ENCODE measurements at regions not wholly inside any gene's neighbourhood (a gene's known extent, or its start where the extent isn't known, plus 50 kb on each side); places are given as distances from the start of the nearest gene placed in this dataset.
"Not testable (repeated sequence)": the region's sequence is repeated elsewhere in the genome, so short reads cannot be mapped to it uniquely, and the experiment has no call there.

- no peak for DNase-seq
- H3K4me1 ChIP-seq (replicated peaks in 1 of 2), result no peaks in the 10 kb centered on the region
- no peak overlapping the region for H3K4me3 ChIP-seq
- H3K27ac ChIP-seq, result no peak overlapping the region
- TF ChIP-seq CTCF (IDR thresholded peaks at IDR 0.05), result no peak
- no peaks in the 10 kb centered on the region for H3K27me3 ChIP-seq
- no peaks in the 10 kb centered on the region for H3K9me3 ChIP-seq (replicated peaks in 1 of 3)
- intact Hi-C loops (cut with DNase I), result no loop called here
- H3K36me3 ChIP-seq (replicated peaks in 1 of 2), result no peaks in the 10 kb centered on the region
These were observed 1209.8 kb downstream of the FLRT2 start for GRCh38 chr14:86739761-86740160.

- H3K27ac ChIP-seq; DNase-seq; intact Hi-C loops (cut with DNase I); H3K4me3 ChIP-seq; H3K4me1 ChIP-seq (replicated peaks in 1 of 2); H3K36me3 ChIP-seq (replicated peaks in 1 of 2); H3K9me3 ChIP-seq (replicated peaks in 1 of 3); H3K27me3 ChIP-seq: not testable (repeated sequence)
- WGBS, 4 donors, result 72 to 95% (median 83%) methylated on average over 2 of the region's 2 CpGs
These were observed 1201.5 kb downstream of the FLRT2 start for GRCh38 chr14:86731427-86731826.

- TF ChIP-seq POLR2A (IDR thresholded peaks at IDR 0.05) (no peak), CTCF (IDR thresholded peaks at IDR 0.05) (no peak)
- Histone ChIP-seq H3K36me3 (replicated peaks in 1 of 2) (no peaks in the 10 kb centered on the region), H3K4me3 (no peak overlapping the region), H3K27ac (no peak overlapping the region), H3K4me1 (replicated peaks in 1 of 2) (no peaks in the 10 kb centered on the region), H3K9me3 (replicated peaks in 1 of 3) (no peaks in the 10 kb centered on the region), H3K27me3 (no peaks in the 10 kb centered on the region)
- DNase-seq, result no peak
- intact Hi-C loops (cut with DNase I), result no loop called here
These were observed 1193.3 kb downstream of the FLRT2 start for GRCh38 chr14:86723254-86723624.

GRCh38 chr14:86722612-86723253 is 1192.8 kb downstream of the FLRT2 start:
- Histone ChIP-seq H3K4me1 (replicated peaks in 1 of 2) (no peaks in the 10 kb centered on the region), H3K27ac (no peak overlapping the region), H3K27me3 (no peaks in the 10 kb centered on the region), H3K36me3 (replicated peaks in 1 of 2) (no peaks in the 10 kb centered on the region), H3K9me3 (replicated peaks in 1 of 3) (no peaks in the 10 kb centered on the region), H3K4me3 (no peak overlapping the region)
- intact Hi-C loops (cut with DNase I), result no loop called here
- 67 to 81% (median 79%) methylated on average over 2 of the region's 2 CpGs for whole genome bisulfite sequencing, 4 donors
- DNase-seq, result no peak
- TF ChIP-seq CTCF (IDR thresholded peaks at IDR 0.05) (no peak), POLR2A (IDR thresholded peaks at IDR 0.05) (no peak)

GRCh38 chr14:86714575-86714974 is 1184.6 kb downstream of the FLRT2 start:
- H3K36me3 ChIP-seq (replicated peaks in 1 of 2), result no peaks in the 10 kb centered on the region
- TF ChIP-seq CTCF (IDR thresholded peaks at IDR 0.05) (no peak), POLR2A (IDR thresholded peaks at IDR 0.05) (no peak)
- DNase-seq, result no peak
- intact Hi-C loops (cut with DNase I), result no loop called here
- no peaks in the 10 kb centered on the region for H3K9me3 ChIP-seq (replicated peaks in 1 of 3)
- H3K4me1 ChIP-seq (replicated peaks in 1 of 2), result no peaks in the 10 kb centered on the region
- no peaks in the 10 kb centered on the region for H3K27me3 ChIP-seq
- no peak overlapping the region for H3K27ac ChIP-seq
- H3K4me3 ChIP-seq, result no peak overlapping the region

Measured in adrenal gland (tissue), 9 donors.